ENCODE measurements at regions not wholly inside any gene's neighbourhood (a gene's known extent, or its start where the extent isn't known, plus 50 kb on each side); places are given as distances from the start of the nearest gene placed in this dataset.

- no peak for TF ChIP-seq POLR2A (IDR thresholded peaks at IDR 0.05)
- TF ChIP-seq, protein P1, sequence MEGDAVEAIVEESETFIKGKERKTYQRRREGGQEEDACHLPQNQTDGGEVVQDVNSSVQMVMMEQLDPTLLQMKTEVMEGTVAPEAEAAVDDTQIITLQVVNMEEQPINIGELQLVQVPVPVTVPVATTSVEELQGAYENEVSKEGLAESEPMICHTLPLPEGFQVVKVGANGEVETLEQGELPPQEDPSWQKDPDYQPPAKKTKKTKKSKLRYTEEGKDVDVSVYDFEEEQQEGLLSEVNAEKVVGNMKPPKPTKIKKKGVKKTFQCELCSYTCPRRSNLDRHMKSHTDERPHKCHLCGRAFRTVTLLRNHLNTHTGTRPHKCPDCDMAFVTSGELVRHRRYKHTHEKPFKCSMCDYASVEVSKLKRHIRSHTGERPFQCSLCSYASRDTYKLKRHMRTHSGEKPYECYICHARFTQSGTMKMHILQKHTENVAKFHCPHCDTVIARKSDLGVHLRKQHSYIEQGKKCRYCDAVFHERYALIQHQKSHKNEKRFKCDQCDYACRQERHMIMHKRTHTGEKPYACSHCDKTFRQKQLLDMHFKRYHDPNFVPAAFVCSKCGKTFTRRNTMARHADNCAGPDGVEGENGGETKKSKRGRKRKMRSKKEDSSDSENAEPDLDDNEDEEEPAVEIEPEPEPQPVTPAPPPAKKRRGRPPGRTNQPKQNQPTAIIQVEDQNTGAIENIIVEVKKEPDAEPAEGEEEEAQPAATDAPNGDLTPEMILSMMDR (IDR thresholded peaks at IDR 0.05): no peak
- no peak for TF ChIP-seq POLR2AphosphoS5 (IDR thresholded peaks at IDR 0.05)
These were observed 376.6 kb upstream of the TUSC1 start for GRCh38 chr9:26054600-26055520.

All from breast epithelium (tissue), 3 donors.